Ureter (tissue), 1 donor: ENCODE measurements at regions not wholly inside any gene's neighbourhood (a gene's known extent, or its start where the extent isn't known, plus 50 kb on each side); places are given as distances from the start of the nearest gene placed in this dataset.
"Not testable (repeated sequence)": the region's sequence is repeated elsewhere in the genome, so short reads cannot be mapped to it uniquely, and the experiment has no call there.

Source experiments
- DNase-seq: peaks from one replicate; pipeline ENCODE4 v3.0.0-alpha.2; 2020; ENCODE audit warnings: low spot score
- donor health status: DM: yes; HTN: yes; CAD: no.

DNA sequence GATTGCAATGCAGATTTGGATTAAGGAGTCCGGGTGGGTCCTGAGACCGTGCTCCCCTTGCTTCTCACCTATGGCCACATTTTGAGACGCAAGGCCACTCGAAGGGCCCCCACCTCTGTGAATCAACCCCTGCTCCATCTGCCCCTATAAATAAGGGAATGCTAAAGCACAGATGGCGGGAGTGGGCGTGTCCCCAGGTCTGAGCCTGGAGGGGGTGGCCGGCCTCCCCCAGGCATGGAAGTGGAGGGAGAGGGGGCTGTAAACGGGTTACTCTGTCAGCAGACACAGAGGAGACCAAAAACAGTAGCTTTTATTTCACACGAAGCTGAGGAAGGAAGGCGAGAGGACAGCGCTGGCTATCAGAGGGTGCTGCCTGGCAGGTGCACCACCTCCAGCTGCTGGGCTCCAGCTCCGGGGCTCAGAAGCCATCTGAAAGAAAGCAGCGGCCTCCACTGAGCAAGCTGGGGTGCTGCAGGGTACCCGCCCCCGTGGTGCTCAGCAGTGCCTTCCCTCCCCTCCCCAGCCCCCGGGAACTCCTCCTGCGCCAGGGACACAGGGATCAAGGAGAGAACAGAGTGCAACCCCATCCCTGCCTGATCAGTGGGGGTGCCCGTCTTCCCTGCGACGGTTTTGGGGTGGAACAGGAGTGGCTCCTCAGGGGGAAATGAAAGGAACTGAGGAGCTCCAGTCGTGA, 56.7 kb upstream of the RAB6C start:
- DNase-seq, result no peak

DNA sequence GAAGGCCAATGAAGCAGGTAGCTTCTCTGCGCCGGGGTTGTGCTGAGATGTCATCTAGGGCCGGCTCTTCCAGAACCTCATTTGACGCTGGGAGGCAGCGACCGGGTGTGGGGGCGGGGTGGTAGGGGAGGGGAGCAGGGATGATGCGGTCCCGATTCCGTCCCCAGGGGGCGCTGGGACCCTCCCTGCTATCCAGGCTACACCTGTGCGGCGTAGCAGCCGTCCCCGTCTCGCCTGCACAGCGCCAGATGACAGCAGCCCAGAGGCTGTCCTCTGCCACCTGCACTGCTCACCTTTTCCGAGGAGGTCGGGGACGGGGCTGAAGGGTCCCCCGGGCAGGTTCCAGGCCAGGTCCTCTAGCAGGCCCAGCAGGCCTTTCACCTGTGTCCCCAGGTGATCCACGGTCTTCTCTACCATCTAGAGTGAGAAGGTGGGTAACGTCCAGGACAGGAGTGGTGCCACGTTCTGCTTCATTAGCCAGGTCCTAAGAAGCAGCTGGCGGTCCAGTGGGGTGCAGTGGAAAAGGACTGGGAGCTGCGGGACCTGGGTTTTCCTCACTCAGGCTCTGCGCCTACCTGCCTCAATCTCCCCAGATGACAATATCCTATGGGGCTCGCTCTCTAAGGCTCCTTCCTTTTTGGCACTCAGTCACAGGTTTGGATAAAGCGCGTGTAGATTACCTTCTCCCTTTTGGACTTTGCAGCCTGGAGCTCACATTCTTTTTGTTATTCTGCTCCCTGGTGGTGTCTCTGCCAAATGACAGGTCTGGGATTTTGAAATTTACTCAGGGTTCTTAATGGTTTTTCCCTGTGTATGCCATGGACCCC, 56.0 kb upstream of the RAB6C start:
- no peak for DNase-seq

DNA sequence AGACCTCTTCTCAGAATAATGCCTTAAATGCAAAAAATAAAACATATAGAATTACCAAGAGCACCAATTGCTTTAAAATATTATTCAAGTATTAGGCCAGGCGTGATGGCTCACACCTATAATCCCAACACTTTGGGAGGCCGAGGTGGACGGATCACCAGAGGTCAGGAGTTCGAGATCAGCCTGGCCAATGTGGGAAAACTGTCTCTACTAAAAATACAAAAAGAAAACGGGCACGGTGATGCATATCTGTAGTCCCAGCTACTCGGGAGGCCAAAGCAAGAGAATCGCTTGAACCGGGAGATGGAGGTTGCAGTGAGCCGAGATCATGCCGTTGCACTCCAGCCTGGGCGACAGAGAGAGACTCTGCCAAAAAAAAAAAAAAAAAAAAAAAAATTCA, 55.4 kb upstream of the RAB6C start:
- not testable (repeated sequence) for DNase-seq

DNA sequence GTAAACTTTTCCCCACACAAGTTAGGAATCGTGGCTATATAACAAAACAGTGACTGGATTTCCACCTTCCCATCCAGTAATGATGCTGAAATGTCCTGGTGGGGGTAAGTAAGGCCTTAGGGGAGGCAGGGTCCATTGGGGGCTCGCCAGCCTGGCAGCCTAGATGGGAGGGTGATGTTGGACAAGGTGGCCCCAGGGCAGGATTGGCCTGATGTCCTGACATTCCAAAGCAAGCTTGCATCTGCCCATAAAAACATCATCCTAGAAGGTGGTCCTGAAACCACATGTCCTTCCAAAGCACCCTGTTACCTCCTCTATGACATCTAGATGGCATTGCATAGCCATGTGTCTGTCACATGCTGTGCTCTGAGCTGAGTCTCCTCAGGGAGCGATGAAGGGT, 54.1 kb upstream of the RAB6C start:
- no peak for DNase-seq

DNA sequence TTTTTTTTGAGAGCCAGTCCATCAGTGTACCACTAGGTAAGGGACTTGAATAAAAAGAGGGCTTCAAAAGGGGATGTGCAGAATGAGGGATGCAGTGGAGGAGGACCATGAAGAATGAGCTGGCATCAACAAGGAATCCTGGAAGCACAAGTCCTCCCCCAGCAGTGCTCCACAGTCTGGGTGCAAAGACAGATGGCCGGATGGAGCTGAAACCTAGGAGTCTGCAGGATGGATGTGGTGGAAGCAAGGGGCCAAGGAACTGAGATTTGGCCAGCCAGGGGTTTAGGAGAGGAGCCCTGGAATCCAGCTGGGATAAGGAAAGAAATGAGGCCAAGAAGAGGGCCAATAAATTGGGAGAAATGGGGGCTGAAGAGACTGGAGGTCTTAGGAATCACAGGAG, 51.8 kb upstream of the RAB6C start:
- DNase-seq, result no peak

DNA sequence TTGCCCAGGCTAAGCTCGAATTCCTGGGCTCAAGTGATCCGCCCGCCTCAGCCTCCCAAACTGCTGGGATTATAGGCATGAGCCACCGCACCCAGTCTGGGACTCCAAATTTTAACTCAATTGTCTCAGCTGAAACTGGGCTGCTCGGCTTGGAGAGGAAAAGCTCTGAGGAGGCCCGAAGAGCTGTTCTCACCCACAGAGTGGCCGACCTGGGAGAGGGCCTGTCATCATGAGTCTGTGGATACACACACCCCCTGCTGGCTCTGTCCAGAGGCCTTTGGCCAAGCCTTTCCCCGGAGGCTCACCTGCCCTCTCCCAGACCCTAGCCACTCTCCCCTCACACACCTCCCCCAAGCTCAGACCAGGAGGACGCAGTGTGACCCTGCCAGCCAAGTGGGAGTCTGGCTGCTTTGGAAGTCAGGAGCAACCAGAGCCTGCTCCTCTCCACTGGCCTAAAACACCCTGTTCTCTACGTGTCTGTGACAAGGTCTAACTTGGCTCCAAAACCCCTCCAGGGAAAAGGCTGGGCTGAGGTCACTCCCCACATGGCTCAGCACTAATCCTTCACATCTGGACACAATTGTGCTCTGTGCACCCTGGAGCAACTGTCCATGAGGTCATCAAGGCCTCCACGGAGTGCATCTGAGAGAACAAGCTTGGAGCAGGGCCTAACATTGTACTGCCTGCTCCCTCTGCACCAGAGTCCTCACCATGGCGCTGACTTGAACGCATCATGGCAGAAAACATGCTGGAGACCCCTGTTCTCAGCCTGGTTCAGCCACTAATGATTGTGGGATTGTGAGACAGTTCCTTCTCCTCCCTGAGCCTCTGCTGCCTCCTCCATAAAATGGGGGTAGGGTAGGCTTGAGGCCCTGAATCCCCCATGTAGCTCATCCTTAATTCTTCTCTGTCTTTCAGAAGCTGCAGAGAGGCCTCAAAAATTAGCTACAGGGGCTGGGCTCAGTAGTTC, 49.9 kb upstream of the RAB6C start:
- no peak for DNase-seq
